Neural cell (in vitro differentiated cells): ENCODE measurements at regions not wholly inside any gene's neighbourhood (a gene's known extent, or its start where the extent isn't known, plus 50 kb on each side); places are given as distances from the start of the nearest gene placed in this dataset.

Source experiments
- H2AFZ ChIP-seq: fragments of 200-600, 300-800 bp; sonication (generic), shearing (Covaris generic); 2 replicates; pipeline ENCODE4 v1.6.0; 2014; ENCODE audit warnings: low read depth, mild to moderate bottlenecking, antibody characterized with exemption, low read length, moderate library complexity
- H3F3A ChIP-seq: fragments of 200-600 bp; shearing (Covaris generic); 2 replicates; pipeline ENCODE4 v1.6.1; 2016; ENCODE audit warnings: mild to moderate bottlenecking, moderate library complexity, mixed read lengths, antibody characterized with exemption, low read length; ENCODE audit not compliant: insufficient read depth, poor library complexity, severe bottlenecking
- H3K27ac ChIP-seq: fragments of 200-600, 300-800 bp; sonication (generic), shearing (Covaris generic); 2 replicates; pipeline ENCODE4 v1.5.1; 2014; ENCODE audit warnings: mild to moderate bottlenecking, low read length, moderate library complexity
- H3K27me3 ChIP-seq: fragments of 300-800, 200-600 bp; sonication (generic), shearing (Covaris generic); 2 replicates; pipeline ENCODE4 v1.6.0; 2014; ENCODE audit warnings: mild to moderate bottlenecking, low read depth, low read length, moderate library complexity; ENCODE audit not compliant: insufficient read depth
- H3K36me3 ChIP-seq: fragments of 300-800, 200-600 bp; sonication (generic), shearing (Covaris generic); 2 replicates; pipeline ENCODE4 v1.5.1; 2014; ENCODE audit warnings: mild to moderate bottlenecking, antibody characterized with exemption, low read length, moderate library complexity; ENCODE audit not compliant: insufficient read depth
- H3K4me2 ChIP-seq: fragments of 300-800, 200-600 bp; sonication (generic), shearing (Covaris generic); 2 replicates; pipeline ENCODE4 v1.6.0; 2014; ENCODE audit warnings: mild to moderate bottlenecking, low read length
- H3K4me3 ChIP-seq: fragments of 300-800, 200-600 bp; sonication (generic), shearing (Covaris generic); 2 replicates; pipeline ENCODE4 v1.5.1; 2014; ENCODE audit warnings: mild to moderate bottlenecking, low read length, moderate library complexity
- H3K79me2 ChIP-seq: fragments of 200-600 bp; shearing (Covaris generic); replicated peaks from 2 replicates; pipeline ENCODE4 v1.6.0; 2014; ENCODE audit warnings: mild to moderate bottlenecking, low read length, moderate library complexity; ENCODE audit not compliant: insufficient read depth
- H3K9ac ChIP-seq: fragments of 300-800, 200-600 bp; sonication (generic), shearing (Covaris generic); 2 replicates; pipeline ENCODE4 v1.6.1; 2016; ENCODE audit warnings: mild to moderate bottlenecking, low read length, mixed read lengths
- H3K9me2 ChIP-seq: fragments of 200-600 bp; shearing (Covaris generic); 2 replicates; pipeline ENCODE4 v1.6.1; 2016; ENCODE audit warnings: mild to moderate bottlenecking, low read length, mixed read lengths; ENCODE audit not compliant: insufficient read depth
- H3K9me3 ChIP-seq: fragments of 200-600, 300-800 bp; sonication (generic), shearing (Covaris generic); 2 replicates; pipeline ENCODE4 v1.6.1; 2016; ENCODE audit warnings: mild to moderate bottlenecking, mixed run types, low read length, moderate library complexity, mixed read lengths
- H4K20me1 ChIP-seq: fragments of 200-600 bp; shearing (Covaris generic); 2 replicates; pipeline ENCODE4 v1.6.1; 2016; ENCODE audit warnings: mild to moderate bottlenecking, mixed run types; ENCODE audit not compliant: insufficient read depth
- EP300 ChIP-seq: fragments of 450-650 bp; conservative IDR thresholded peaks from 2 replicates; pipeline ENCODE4 v1.6.1; 2014; ENCODE audit warnings: antibody characterized with exemption, mild to moderate bottlenecking, moderate library complexity; ENCODE audit not compliant: poor library complexity, severe bottlenecking
- EZH2 ChIP-seq: fragments of 200-600, 300-800 bp; shearing (Covaris generic), sonication (generic); IDR thresholded peaks from 2 replicates; pipeline ENCODE4 v1.6.1; 2014; ENCODE audit warnings: antibody characterized with exemption, low read length, borderline replicate concordance, mild to moderate bottlenecking; ENCODE audit not compliant: insufficient read depth, poor library complexity, severe bottlenecking
- MXI1 ChIP-seq: fragments of 450-650 bp; conservative IDR thresholded peaks from 2 replicates; pipeline ENCODE4 v1.6.1; 2014; ENCODE audit warnings: antibody characterized with exemption, mild to moderate bottlenecking; ENCODE audit not compliant: poor library complexity, severe bottlenecking
- POLR2AphosphoS5 ChIP-seq: IDR thresholded peaks from 2 replicates; pipeline ENCODE4 v1.6.1; 2012
- RAD21 ChIP-seq: fragments of 450-650 bp; conservative IDR thresholded peaks from 2 replicates; pipeline ENCODE4 v1.6.1; 2014; ENCODE audit warnings: antibody characterized with exemption, mild to moderate bottlenecking, moderate library complexity
- SMC3 ChIP-seq: fragments of 450-650 bp; conservative IDR thresholded peaks from 2 replicates; pipeline ENCODE4 v1.6.1; 2014; ENCODE audit warnings: antibody characterized with exemption, mild to moderate bottlenecking, moderate library complexity; ENCODE audit not compliant: poor library complexity
- TAF1 ChIP-seq: IDR thresholded peaks from 2 replicates; pipeline ENCODE4 v1.6.1; 2012; ENCODE audit warnings: low read depth
- TF ChIP-seq, protein P1 (sequence below): fragments of 450-650 bp; IDR thresholded peaks from 2 replicates; pipeline ENCODE4 v1.5.1; 2014; ENCODE audit warnings: antibody characterized with exemption, mild to moderate bottlenecking, moderate library complexity; ENCODE audit not compliant: poor library complexity, severe bottlenecking
- TF ChIP-seq, protein P2 (sequence below): IDR thresholded peaks from 2 replicates; pipeline ENCODE4 v1.6.1; 2012; ENCODE audit warnings: borderline replicate concordance

DNA sequence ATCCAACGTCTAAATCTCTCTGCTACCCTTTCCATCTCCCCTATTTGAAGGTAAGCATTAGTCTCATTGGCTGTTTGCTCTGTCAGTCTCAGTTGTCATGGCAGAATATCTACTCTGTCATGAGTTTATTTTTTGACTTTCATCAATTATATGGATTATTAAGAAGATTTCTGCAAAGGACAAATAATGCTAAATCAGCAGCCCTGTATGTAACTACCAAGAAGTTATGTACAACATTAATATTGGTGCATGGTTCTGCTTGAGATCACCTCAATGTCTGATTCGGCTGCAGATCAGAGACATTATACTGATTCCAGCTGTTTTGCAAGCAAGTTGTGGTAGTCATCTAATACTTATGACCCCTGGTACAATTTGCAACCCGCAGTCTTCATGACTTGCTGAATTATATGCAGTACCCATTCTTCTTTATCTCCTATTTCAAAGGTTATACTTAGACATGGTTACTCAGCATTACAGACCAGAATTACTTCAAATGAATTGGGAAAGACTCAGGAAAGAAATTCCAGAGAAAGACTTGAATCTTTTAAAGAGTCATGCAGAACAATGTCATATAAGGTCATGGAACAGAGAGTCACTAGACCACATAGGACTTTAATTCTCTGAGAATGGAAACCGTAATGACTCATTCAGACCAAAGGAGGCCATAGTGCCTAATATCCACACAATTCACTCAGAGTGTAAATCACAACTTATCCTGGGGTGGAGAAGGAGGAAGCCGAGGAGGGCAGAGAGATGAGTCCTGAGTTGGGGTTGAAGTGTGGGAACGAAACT is 201.4 kb downstream of the IBTK start:
- Histone ChIP-seq H3K79me2 (no peaks in the 10 kb centered on the region), H3K9me2 (no peaks in the 10 kb centered on the region), H4K20me1 (no peaks in the 10 kb centered on the region), H3K4me3 (no peak overlapping the region), H3K9me3 (no peaks in the 10 kb centered on the region), H3F3A (no peaks in the 10 kb centered on the region), H3K9ac (no peak overlapping the region), H3K27me3 (no peaks in the 10 kb centered on the region), H3K27ac (no peak overlapping the region), H3K36me3 (no peaks in the 10 kb centered on the region), H3K4me2 (no peak overlapping the region), H2AFZ (no peak overlapping the region)
- TF ChIP-seq RAD21 (no peak), EP300 (no peak), TAF1 (no peak), EZH2 (no peak), POLR2AphosphoS5 (no peak), MXI1 (no peak), SMC3 (no peak)
- TF ChIP-seq, protein P1, sequence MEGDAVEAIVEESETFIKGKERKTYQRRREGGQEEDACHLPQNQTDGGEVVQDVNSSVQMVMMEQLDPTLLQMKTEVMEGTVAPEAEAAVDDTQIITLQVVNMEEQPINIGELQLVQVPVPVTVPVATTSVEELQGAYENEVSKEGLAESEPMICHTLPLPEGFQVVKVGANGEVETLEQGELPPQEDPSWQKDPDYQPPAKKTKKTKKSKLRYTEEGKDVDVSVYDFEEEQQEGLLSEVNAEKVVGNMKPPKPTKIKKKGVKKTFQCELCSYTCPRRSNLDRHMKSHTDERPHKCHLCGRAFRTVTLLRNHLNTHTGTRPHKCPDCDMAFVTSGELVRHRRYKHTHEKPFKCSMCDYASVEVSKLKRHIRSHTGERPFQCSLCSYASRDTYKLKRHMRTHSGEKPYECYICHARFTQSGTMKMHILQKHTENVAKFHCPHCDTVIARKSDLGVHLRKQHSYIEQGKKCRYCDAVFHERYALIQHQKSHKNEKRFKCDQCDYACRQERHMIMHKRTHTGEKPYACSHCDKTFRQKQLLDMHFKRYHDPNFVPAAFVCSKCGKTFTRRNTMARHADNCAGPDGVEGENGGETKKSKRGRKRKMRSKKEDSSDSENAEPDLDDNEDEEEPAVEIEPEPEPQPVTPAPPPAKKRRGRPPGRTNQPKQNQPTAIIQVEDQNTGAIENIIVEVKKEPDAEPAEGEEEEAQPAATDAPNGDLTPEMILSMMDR, result no peak
- TF ChIP-seq, protein P2, sequence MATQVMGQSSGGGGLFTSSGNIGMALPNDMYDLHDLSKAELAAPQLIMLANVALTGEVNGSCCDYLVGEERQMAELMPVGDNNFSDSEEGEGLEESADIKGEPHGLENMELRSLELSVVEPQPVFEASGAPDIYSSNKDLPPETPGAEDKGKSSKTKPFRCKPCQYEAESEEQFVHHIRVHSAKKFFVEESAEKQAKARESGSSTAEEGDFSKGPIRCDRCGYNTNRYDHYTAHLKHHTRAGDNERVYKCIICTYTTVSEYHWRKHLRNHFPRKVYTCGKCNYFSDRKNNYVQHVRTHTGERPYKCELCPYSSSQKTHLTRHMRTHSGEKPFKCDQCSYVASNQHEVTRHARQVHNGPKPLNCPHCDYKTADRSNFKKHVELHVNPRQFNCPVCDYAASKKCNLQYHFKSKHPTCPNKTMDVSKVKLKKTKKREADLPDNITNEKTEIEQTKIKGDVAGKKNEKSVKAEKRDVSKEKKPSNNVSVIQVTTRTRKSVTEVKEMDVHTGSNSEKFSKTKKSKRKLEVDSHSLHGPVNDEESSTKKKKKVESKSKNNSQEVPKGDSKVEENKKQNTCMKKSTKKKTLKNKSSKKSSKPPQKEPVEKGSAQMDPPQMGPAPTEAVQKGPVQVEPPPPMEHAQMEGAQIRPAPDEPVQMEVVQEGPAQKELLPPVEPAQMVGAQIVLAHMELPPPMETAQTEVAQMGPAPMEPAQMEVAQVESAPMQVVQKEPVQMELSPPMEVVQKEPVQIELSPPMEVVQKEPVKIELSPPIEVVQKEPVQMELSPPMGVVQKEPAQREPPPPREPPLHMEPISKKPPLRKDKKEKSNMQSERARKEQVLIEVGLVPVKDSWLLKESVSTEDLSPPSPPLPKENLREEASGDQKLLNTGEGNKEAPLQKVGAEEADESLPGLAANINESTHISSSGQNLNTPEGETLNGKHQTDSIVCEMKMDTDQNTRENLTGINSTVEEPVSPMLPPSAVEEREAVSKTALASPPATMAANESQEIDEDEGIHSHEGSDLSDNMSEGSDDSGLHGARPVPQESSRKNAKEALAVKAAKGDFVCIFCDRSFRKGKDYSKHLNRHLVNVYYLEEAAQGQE, result no peak

- H3K36me3 ChIP-seq, result no peaks in the 10 kb centered on the region
- H3K79me2 ChIP-seq, result no peaks in the 10 kb centered on the region
- no peak overlapping the region for H2AFZ ChIP-seq
- no peaks in the 10 kb centered on the region for H3K27me3 ChIP-seq
- no peak for TF ChIP-seq EP300
- peak; percentile 82 for TF ChIP-seq RAD21
- TF ChIP-seq SMC3, result peak; percentile 81
- TF ChIP-seq, protein P2, result no peak
- TF ChIP-seq MXI1, result no peak
- TF ChIP-seq EZH2, result no peak
- TF ChIP-seq TAF1, result no peak
- TF ChIP-seq, protein P1, result peak; percentile 81
- TF ChIP-seq POLR2AphosphoS5, result no peak
- H3K9me2 ChIP-seq, result no peaks in the 10 kb centered on the region
- no peaks in the 10 kb centered on the region for H3K9me3 ChIP-seq
- H3F3A ChIP-seq, result no peaks in the 10 kb centered on the region
- no peak overlapping the region for H3K4me2 ChIP-seq
- H3K4me3 ChIP-seq, result no peak overlapping the region
- H3K9ac ChIP-seq, result peak overlapping the region; percentile 2
- no peaks in the 10 kb centered on the region for H4K20me1 ChIP-seq
- no peak overlapping the region for H3K27ac ChIP-seq
Observed at GRCh38 chr6:82040405-82041221, 206.9 kb downstream of the IBTK start.
